Inflammatory macrophage treated with lipopolysaccharide for 1 hour (primary cell): ENCODE measurements at regions not wholly inside any gene's neighbourhood (a gene's known extent, or its start where the extent isn't known, plus 50 kb on each side); places are given as distances from the start of the nearest gene placed in this dataset.

Experiments
- DNase-seq, 2 donors: peaks; one replicate each; pipeline ENCODE4 v3.0.0-alpha.2; 2020 to 2022

- no peak for DNase-seq
These were observed 53.4 kb downstream of the RPLP1 start for GRCh38 chr15:69505956-69506556.

GRCh38 chr15:69508659-69509058 is 56.0 kb downstream of the RPLP1 start:
- DNase-seq = peak in 1 of 2 donors; percentile 49

- no peak for DNase-seq
These were observed 56.5 kb downstream of the RPLP1 start for GRCh38 chr15:69509131-69509530.

GRCh38 chr15:69510556-69510955 is 57.9 kb downstream of the RPLP1 start:
- DNase-seq = no peak

GRCh38 chr15:69511015-69511414 is 58.4 kb downstream of the RPLP1 start:
- DNase-seq = no peak

- DNase-seq = no peak
These were observed 59.2 kb downstream of the RPLP1 start for GRCh38 chr15:69511716-69512340.

GRCh38 chr15:69513450-69513960 is 60.9 kb downstream of the RPLP1 start:
- no peak for DNase-seq

GRCh38 chr15:69513986-69514385 is 61.4 kb downstream of the RPLP1 start:
- no peak for DNase-seq

GRCh38 chr15:69515508-69515907 is 62.9 kb downstream of the RPLP1 start:
- DNase-seq = peak; percentile 39 to 60

- DNase-seq = peak; percentile 29 to 59
These were observed 63.3 kb downstream of the RPLP1 start for GRCh38 chr15:69515926-69516325.

GRCh38 chr15:69517052-69517451 is 64.4 kb downstream of the RPLP1 start:
- no peak for DNase-seq

- DNase-seq = peak; percentile 40 to 75
These were observed 66.2 kb downstream of the RPLP1 start for GRCh38 chr15:69518806-69519205.

- no peak for DNase-seq
These were observed 67.4 kb downstream of the RPLP1 start for GRCh38 chr15:69520067-69520466.

- DNase-seq = no peak
These were observed 69.7 kb downstream of the RPLP1 start for GRCh38 chr15:69522361-69522760.

GRCh38 chr15:69523010-69524001 is 70.7 kb downstream of the RPLP1 start:
- DNase-seq = peak; percentile 38 to 76

- DNase-seq = no peak
These were observed 71.7 kb downstream of the RPLP1 start for GRCh38 chr15:69524296-69524695.

- DNase-seq = no peak
These were observed 72.2 kb downstream of the RPLP1 start for GRCh38 chr15:69524814-69525213.

- DNase-seq = no peak
These were observed 72.9 kb downstream of the RPLP1 start for GRCh38 chr15:69525543-69525942.

GRCh38 chr15:69526081-69527061 is 73.8 kb downstream of the RPLP1 start:
- no peak for DNase-seq

GRCh38 chr15:69529141-69529540 is 76.5 kb downstream of the RPLP1 start:
- DNase-seq = no peak

- DNase-seq = no peak
These were observed 77.5 kb downstream of the RPLP1 start for GRCh38 chr15:69529961-69530633.
